ENCODE measurements at regions not wholly inside any gene's neighbourhood (a gene's known extent, or its start where the extent isn't known, plus 50 kb on each side); places are given as distances from the start of the nearest gene placed in this dataset.
"Not testable (repeated sequence)": the region's sequence is repeated elsewhere in the genome, so short reads cannot be mapped to it uniquely, and the experiment has no call there.

DNA sequence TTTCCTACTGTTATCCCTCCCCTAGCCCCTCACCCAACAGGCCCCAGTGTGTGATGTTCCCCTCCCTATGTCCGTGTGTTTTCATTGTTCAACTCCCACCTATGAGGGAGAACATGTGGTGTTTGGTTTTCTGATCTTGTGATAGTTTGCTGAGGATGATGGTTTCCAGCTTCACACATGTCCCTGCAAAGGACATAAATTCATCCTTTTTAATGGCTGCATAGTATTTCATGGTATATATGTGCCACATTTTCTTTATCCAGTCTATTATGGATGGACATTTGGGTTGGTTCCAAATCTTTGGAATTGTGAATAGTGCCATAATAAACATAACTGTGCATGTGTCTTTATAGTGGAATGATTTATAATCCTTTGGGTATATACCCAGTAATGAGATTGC, 54.5 kb upstream of the NEK3 start:
- H3K27me3 Mint-ChIP-seq = peaks cover 16% of the 10 kb centered on the region
- H3K4me1 Mint-ChIP-seq; H3K27ac Mint-ChIP-seq; H3K9me3 Mint-ChIP-seq; ATAC-seq (replicated peaks); H3K36me3 Mint-ChIP-seq (ENCODE audit: low read depth); H3K4me3 Mint-ChIP-seq: not testable (repeated sequence)

DNA sequence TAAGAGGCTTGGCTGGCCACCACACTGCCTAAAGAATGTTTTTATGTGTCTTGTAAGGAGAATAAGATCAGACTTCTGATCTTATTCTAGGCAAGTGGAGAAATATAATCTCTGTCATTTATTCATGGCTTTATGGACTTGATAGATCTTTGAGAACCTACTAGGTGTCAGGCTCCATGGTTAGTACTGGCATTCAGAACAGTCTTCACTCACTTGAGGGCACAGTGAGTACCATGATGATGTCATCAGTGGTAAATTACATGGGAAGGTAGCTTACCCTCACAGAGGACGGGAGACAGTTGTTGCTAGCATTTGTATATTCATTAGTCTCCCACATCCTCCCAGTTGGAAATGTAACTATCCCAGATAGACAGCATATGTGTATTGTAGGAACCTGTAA, 53.5 kb upstream of the NEK3 start:
- not testable (repeated sequence) for H3K36me3 Mint-ChIP-seq (ENCODE audit: low read depth); H3K4me3 Mint-ChIP-seq; H3K9me3 Mint-ChIP-seq; ATAC-seq (replicated peaks); H3K27ac Mint-ChIP-seq; H3K4me1 Mint-ChIP-seq
- H3K27me3 Mint-ChIP-seq = peaks cover 16% of the 10 kb centered on the region

DNA sequence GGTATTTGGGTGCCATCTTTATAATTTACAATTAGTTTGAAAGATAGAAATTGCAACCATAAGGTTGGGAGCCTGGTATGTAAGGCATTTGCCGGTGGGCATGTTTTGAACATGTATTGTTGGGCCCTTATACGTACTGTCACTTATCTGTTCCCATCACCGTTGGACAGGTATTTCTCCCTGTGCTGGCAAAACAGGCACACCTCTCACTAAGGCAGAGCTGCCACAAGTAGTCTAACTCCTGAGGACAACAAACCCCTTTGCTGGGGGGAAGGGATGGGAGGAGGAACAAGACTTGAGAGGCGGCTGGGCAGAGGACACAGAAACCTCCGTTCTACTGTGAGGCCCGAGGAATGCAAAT, 52.0 kb upstream of the NEK3 start:
- H3K4me1 Mint-ChIP-seq; H3K27ac Mint-ChIP-seq; ATAC-seq (replicated peaks); H3K4me3 Mint-ChIP-seq; H3K9me3 Mint-ChIP-seq; H3K36me3 Mint-ChIP-seq (ENCODE audit: low read depth): not testable (repeated sequence)
- peaks cover 16% of the 10 kb centered on the region for H3K27me3 Mint-ChIP-seq

DNA sequence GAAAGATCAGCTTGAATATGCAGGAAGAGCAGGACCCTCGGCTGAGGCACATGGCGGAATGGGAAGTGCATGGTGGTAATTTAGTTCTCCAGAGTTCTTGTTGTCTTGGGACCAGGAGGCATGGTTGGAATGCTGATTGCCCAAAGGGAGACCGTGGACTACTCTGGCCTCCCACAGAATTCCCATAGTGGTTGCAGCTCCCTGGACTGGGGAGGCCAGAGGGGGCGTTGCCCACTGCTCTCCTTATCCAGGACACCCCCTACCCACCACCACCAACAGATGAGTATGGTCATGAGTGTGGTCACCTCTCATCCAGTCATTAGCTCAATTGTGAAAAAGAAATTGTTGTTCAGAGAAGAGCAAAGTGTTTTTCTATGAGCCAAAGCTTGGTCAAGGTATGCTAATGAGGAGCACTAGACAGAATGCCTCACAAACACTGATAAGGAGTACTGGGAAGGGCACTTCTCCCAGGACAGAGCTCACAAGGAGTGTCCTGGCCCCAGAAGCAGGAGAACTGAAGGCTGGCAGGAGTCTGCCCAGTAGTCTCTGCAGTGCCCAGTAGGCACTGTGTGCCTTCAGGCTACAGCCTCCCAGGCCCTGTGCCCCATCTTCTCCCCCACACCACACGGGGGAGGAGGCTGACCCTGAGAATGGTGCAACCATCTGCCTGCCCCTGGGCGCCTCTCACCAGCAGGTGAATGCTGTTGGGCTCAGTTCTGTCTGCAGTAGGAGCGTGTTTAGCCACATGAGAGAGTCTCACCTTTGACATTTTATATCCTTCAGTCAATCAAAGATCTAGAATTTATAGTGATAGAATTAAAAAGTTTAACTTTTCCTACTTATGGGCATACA, 51.4 kb upstream of the NEK3 start:
- not testable (repeated sequence) for H3K9me3 Mint-ChIP-seq; H3K27ac Mint-ChIP-seq; H3K4me1 Mint-ChIP-seq; H3K4me3 Mint-ChIP-seq; ATAC-seq (replicated peaks); H3K36me3 Mint-ChIP-seq (ENCODE audit: low read depth)
- H3K27me3 Mint-ChIP-seq = peaks cover 15% of the 10 kb centered on the region

Data from activated T-helper 17 cell treated with anti-CD3 and anti-CD28 coated beads, Interleukin-2, amount 50 U/mL, for 72 hours (primary cell).